Uterus (tissue), 3 donors: ENCODE measurements at regions not wholly inside any gene's neighbourhood (a gene's known extent, or its start where the extent isn't known, plus 50 kb on each side); places are given as distances from the start of the nearest gene placed in this dataset.

Source experiments
- DNase-seq, 2 donors: peaks; one replicate each; pipeline ENCODE4 v3.0.0-alpha.2; 2019 to 2020
- H3K27ac ChIP-seq, 2 donors: fragments of 200-600 bp; sonication (generic); 1 replicate in 1 of 2; 2 replicates in 1 of 2; pipeline ENCODE4 v1.5.1; 2016 to 2018
- H3K27me3 ChIP-seq, 2 donors: fragments of 200-600 bp; sonication (generic); one replicate each; pipeline ENCODE4 v1.5.1; 2018 to 2019; ENCODE audit warnings: control low read depth in 1 of 2
- H3K36me3 ChIP-seq, 2 donors: fragments of 200-600 bp; sonication (generic); one replicate each; pipeline ENCODE4 v1.5.1; 2019; ENCODE audit warnings: control low read depth in 1 of 2
- H3K4me1 ChIP-seq, 2 donors: fragments of 200-600 bp; sonication (generic); one replicate each; pipeline ENCODE4 v1.5.1; 2018 to 2019; ENCODE audit warnings: control low read depth in 1 of 2
- H3K4me3 ChIP-seq, 2 donors: fragments of 200-600 bp; sonication (generic); 1 replicate in 1 of 2; 2 replicates in 1 of 2; pipeline ENCODE4 v1.5.1; 2018 to 2019; ENCODE audit warnings: mild to moderate bottlenecking in 1 of 2
- H3K9me3 ChIP-seq, 2 donors: fragments of 200-600 bp; sonication (generic); one replicate each; pipeline ENCODE4 v1.5.1; 2019; ENCODE audit warnings: control low read depth in 1 of 2
- POLR2A ChIP-seq, 2 donors: fragments of 450-650 bp; IDR thresholded peaks; one replicate each; pipeline ENCODE4 v1.6.1; 2016; ENCODE audit warnings: antibody characterized with exemption in 2 of 2, mild to moderate bottlenecking in 1 of 2, moderate library complexity in 1 of 2
- intact Hi-C: fragments of 100-400 bp; cut with DNase I; formaldehyde crosslinking; loops from one replicate; pipeline ENCODE4 v1.15.1; 2023; ENCODE audit warnings: low total_unique reads
- TF ChIP-seq, protein P1 (sequence below), 4 experiments: fragments of 200-600 bp in 2 of 4; fragments of 450-650 bp in 2 of 4; sonication (generic) in 2 of 4; IDR thresholded peaks; one replicate each; pipeline ENCODE4 v1.5.1; 2016 to 2019; ENCODE audit warnings: antibody characterized with exemption in 4 of 4, mild to moderate bottlenecking in 2 of 4, moderate library complexity in 1 of 4
- donor health status: DM: yes; HTN: yes; CAD: no.

GRCh38 chr13:85163063-85163462, 636.2 kb downstream of the SLITRK6 start:
- Histone ChIP-seq H3K27me3 (peaks cover 0 to 4% of the 10 kb centered on the region in 2 donors), H3K4me1 (no peaks in the 10 kb centered on the region), H3K9me3 (no peaks in the 10 kb centered on the region), H3K4me3 (no peak overlapping the region), H3K36me3 (no peaks in the 10 kb centered on the region), H3K27ac (no peak overlapping the region)
- intact Hi-C loops = no loop called here
- TF ChIP-seq, protein P1, sequence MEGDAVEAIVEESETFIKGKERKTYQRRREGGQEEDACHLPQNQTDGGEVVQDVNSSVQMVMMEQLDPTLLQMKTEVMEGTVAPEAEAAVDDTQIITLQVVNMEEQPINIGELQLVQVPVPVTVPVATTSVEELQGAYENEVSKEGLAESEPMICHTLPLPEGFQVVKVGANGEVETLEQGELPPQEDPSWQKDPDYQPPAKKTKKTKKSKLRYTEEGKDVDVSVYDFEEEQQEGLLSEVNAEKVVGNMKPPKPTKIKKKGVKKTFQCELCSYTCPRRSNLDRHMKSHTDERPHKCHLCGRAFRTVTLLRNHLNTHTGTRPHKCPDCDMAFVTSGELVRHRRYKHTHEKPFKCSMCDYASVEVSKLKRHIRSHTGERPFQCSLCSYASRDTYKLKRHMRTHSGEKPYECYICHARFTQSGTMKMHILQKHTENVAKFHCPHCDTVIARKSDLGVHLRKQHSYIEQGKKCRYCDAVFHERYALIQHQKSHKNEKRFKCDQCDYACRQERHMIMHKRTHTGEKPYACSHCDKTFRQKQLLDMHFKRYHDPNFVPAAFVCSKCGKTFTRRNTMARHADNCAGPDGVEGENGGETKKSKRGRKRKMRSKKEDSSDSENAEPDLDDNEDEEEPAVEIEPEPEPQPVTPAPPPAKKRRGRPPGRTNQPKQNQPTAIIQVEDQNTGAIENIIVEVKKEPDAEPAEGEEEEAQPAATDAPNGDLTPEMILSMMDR (IDR thresholded peaks at IDR 0.05) = no peak
- TF ChIP-seq POLR2A (IDR thresholded peaks at IDR 0.05) = no peak
- DNase-seq = no peak

DNA sequence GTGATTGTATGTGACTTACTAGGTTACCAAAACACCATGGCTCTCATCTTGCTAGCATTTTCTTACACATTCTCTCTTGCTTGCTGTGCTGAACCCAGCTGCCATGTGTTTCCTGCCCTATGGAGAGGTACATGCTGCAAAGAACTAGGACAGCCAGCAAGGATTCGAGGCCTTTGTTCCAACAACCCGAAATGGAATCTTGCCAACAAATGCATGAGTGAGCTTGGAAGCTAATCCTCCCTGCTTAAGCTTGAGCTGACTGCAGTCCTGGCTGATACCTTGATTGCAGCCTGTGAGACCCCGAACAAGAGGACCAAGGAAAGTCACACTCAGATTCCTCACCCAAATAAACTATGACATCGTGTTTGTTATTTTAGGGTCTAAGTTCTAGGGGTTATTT, 651.2 kb downstream of the SLITRK6 start:
- no peak for DNase-seq
- intact Hi-C loops = no loop called here
- peaks cover 0 to 3% of the 10 kb centered on the region in 2 donors for H3K36me3 ChIP-seq
- H3K4me1 ChIP-seq = no peaks in the 10 kb centered on the region
- no peak for TF ChIP-seq POLR2A (IDR thresholded peaks at IDR 0.05)
- TF ChIP-seq, protein P1 (IDR thresholded peaks at IDR 0.05) = no peak
- H3K27me3 ChIP-seq = no peaks in the 10 kb centered on the region
- no peaks in the 10 kb centered on the region for H3K9me3 ChIP-seq
- no peak overlapping the region for H3K4me3 ChIP-seq
- H3K27ac ChIP-seq = no peak overlapping the region

- H3K27ac ChIP-seq = no peak overlapping the region
- intact Hi-C loops = no loop called here
- DNase-seq = no peak
- TF ChIP-seq, protein P1 (IDR thresholded peaks at IDR 0.05) = no peak
- TF ChIP-seq POLR2A (IDR thresholded peaks at IDR 0.05) = no peak
- no peak overlapping the region for H3K4me3 ChIP-seq
- no peaks in the 10 kb centered on the region for H3K4me1 ChIP-seq
- no peaks in the 10 kb centered on the region for H3K27me3 ChIP-seq
- H3K36me3 ChIP-seq = no peaks in the 10 kb centered on the region
- no peaks in the 10 kb centered on the region for H3K9me3 ChIP-seq
Observed at GRCh38 chr13:85142351-85142927, 656.8 kb downstream of the SLITRK6 start.

- TF ChIP-seq, protein P1 (IDR thresholded peaks at IDR 0.05) = no peak
- no peak for TF ChIP-seq POLR2A (IDR thresholded peaks at IDR 0.05)
- Histone ChIP-seq H3K36me3 (no peaks in the 10 kb centered on the region), H3K9me3 (no peaks in the 10 kb centered on the region), H3K27ac (no peak overlapping the region), H3K4me1 (no peaks in the 10 kb centered on the region), H3K27me3 (no peaks in the 10 kb centered on the region), H3K4me3 (no peak overlapping the region)
- intact Hi-C loops = no loop called here
- DNase-seq = no peak
Observed at GRCh38 chr13:85141401-85141800, 657.8 kb downstream of the SLITRK6 start.

DNA sequence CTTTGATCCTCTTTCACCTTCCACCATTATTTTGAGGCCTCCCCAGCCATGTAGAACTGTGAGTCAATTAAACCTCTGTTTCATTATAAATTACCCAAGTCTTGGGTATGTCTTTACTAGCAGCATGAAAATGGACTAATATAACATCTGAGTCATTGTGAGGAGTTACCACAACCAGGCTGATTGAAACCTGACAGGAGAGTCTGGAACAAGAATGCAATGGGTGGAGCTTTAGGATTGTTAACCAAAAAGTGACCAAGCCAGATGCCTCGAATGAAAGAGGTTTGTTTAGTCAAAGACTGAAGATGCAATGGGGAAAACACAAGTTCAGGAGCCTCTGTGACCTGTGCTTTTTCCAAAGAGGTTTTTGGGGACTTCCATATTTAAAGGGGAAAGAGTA, 659.0 kb downstream of the SLITRK6 start:
- TF ChIP-seq, protein P1 (IDR thresholded peaks at IDR 0.05) = no peak
- TF ChIP-seq POLR2A (IDR thresholded peaks at IDR 0.05) = no peak
- Histone ChIP-seq H3K4me3 (no peak overlapping the region), H3K9me3 (no peaks in the 10 kb centered on the region), H3K27me3 (no peaks in the 10 kb centered on the region), H3K36me3 (no peaks in the 10 kb centered on the region), H3K27ac (no peak overlapping the region), H3K4me1 (no peaks in the 10 kb centered on the region)
- DNase-seq = no peak
- intact Hi-C loops = no loop called here
